Common myeloid progenitor, CD34-positive (primary cell): ENCODE measurements at regions not wholly inside any gene's neighbourhood (a gene's known extent, or its start where the extent isn't known, plus 50 kb on each side); places are given as distances from the start of the nearest gene placed in this dataset.

Experiments
- CTCF ChIA-PET: fragments of 350-600 bp; sonication (Branson Sonifier 250); formaldehyde crosslinking; loops from one replicate; lab custom pipeline; 2021; ENCODE audit warnings: antibody characterized with exemption; lab: Charles Lee
- POLR2A ChIA-PET: fragments of 350-600 bp; sonication (Branson Sonifier 250); formaldehyde crosslinking; loops from one replicate; lab custom pipeline; 2021; ENCODE audit warnings: antibody characterized with exemption; lab: Charles Lee
- DNase-seq, 3 donors: peaks; one replicate each; pipeline versions ENCODE4 v3.0.0 to v3.0.0-alpha.2; 2013
- H3K27ac ChIP-seq, 2 experiments: 1 replicate in 1 of 2; 2 replicates in 1 of 2; pipeline ENCODE4 v1.7.0; 2013; ENCODE audit warnings: inconsistent platforms in 2 of 2, low read length in 2 of 2, mild to moderate bottlenecking in 2 of 2, low read depth in 1 of 2, moderate library complexity in 1 of 2; ENCODE audit not compliant: severe bottlenecking in 2 of 2, insufficient read depth in 1 of 2, poor library complexity in 1 of 2
- H3K27me3 ChIP-seq, 5 experiments: replicated peaks in 2 of 5; 1 replicate in 3 of 5; 2 replicates in 2 of 5; pipeline versions ENCODE4 v1.6.1 to v1.7.0; 2013; ENCODE audit warnings: low read length in 4 of 5, mild to moderate bottlenecking in 2 of 5, moderate library complexity in 2 of 5, inconsistent platforms in 1 of 5; ENCODE audit not compliant: insufficient read depth in 5 of 5, control insufficient read depth in 4 of 5
- H3K36me3 ChIP-seq, 4 experiments: 1 replicate in 2 of 4; 2 replicates in 2 of 4; pipeline versions ENCODE4 v1.6.1 to v1.7.0; 2013; ENCODE audit warnings: low read length in 3 of 4, control low read depth in 1 of 4, mild to moderate bottlenecking in 1 of 4; ENCODE audit not compliant: control insufficient read depth in 4 of 4, insufficient read depth in 4 of 4
- H3K4me1 ChIP-seq, 4 experiments: 1 replicate in 3 of 4; 2 replicates in 1 of 4; pipeline versions ENCODE4 v1.6.1 to v1.7.1; 2013; ENCODE audit warnings: low read length in 3 of 4, mild to moderate bottlenecking in 3 of 4, control low read depth in 1 of 4, inconsistent platforms in 1 of 4, moderate library complexity in 1 of 4; ENCODE audit not compliant: control insufficient read depth in 4 of 4, insufficient read depth in 4 of 4; ENCODE audit errors: control extremely low read depth in 1 of 4
- H3K4me3 ChIP-seq, 7 experiments: 1 replicate in 4 of 7; 2 replicates in 3 of 7; pipeline versions ENCODE4 v1.5.1 to v1.7.0; 2013; ENCODE audit warnings: mild to moderate bottlenecking in 7 of 7, low read length in 6 of 7, moderate library complexity in 6 of 7, inconsistent platforms in 2 of 7, low read depth in 2 of 7, control low read depth in 1 of 7; ENCODE audit not compliant: insufficient read depth in 4 of 7, control insufficient read depth in 1 of 7; ENCODE audit errors: extremely low read depth in 1 of 7
- H3K9me3 ChIP-seq, 5 experiments: 1 replicate in 4 of 5; 2 replicates in 1 of 5; pipeline versions ENCODE4 v1.6.1 to v1.7.1; 2013; ENCODE audit warnings: low read length in 4 of 5, mild to moderate bottlenecking in 2 of 5, inconsistent platforms in 1 of 5, low read depth in 1 of 5, moderate library complexity in 1 of 5; ENCODE audit not compliant: control insufficient read depth in 4 of 5, insufficient read depth in 2 of 5; ENCODE audit errors: control extremely low read depth in 1 of 5

GRCh38 chr7:83701736-83702135 is 52.8 kb upstream of the SEMA3E start:
- Histone ChIP-seq H3K36me3 (no peaks in the 10 kb centered on the region), H3K4me1 (no peaks in the 10 kb centered on the region), H3K4me3 (no peak overlapping the region), H3K27ac (no peak overlapping the region), H3K9me3 (no peaks in the 10 kb centered on the region), H3K27me3 (no peaks in the 10 kb centered on the region)
- ChIA-PET CTCF (no interaction called here), POLR2A (no interaction called here)
- DNase-seq, result no peak
